HCT116 (cell line): ENCODE measurements at regions not wholly inside any gene's neighbourhood (a gene's known extent, or its start where the extent isn't known, plus 50 kb on each side); places are given as distances from the start of the nearest gene placed in this dataset.

Experiments used
- ATAC-seq: fragments of 200-7000 bp; cut with Tn5 transposase; 2 replicates; pipeline ENCODE4 v1.9.1; 2020; ENCODE audit warnings: mild to moderate bottlenecking, moderate library complexity
- BruUV-seq: library from RNA; stranded (reverse); fragments of 400-500 nt; replicated peaks from 2 replicates; lab custom pipeline; 2021; lab: Mats Ljungman, UMichigan
- CTCF ChIA-PET: fragments of 300-600 bp; sonication (Branson Sonifier 250); formaldehyde crosslinking; loops from one replicate; lab custom pipeline; 2021; ENCODE audit warnings: antibody characterized with exemption; lab: Charles Lee
- POLR2A ChIA-PET: fragments of 300-600, 350-600 bp; sonication (Branson Sonifier 250); formaldehyde crosslinking; loops from one replicate; lab custom pipeline; 2021; ENCODE audit warnings: antibody characterized with exemption; lab: Charles Lee
- RAD21 ChIA-PET, 2 experiments: fragments of 300-600 bp; sonication (Branson Sonifier 250); formaldehyde crosslinking; loops; one replicate each; lab custom pipeline; 2023; ENCODE audit warnings: low total read pairs in 2 of 2; ENCODE audit not compliant: uncharacterized antibody in 2 of 2, unreplicated experiment in 2 of 2, low non-redundant PET in 1 of 2; lab: Charles Lee
- DNase-seq: peaks from one replicate; pipeline ENCODE4 v3.0.0-alpha.2; 2010; ENCODE audit warnings: low read depth, low spot score
- H2AFZ ChIP-seq: fragments of 200-600 bp; shearing (Covaris generic), sonication (generic); 2 replicates; pipeline ENCODE4 v1.6.1; 2017; ENCODE audit warnings: low read depth, mixed run types, mixed read lengths, antibody characterized with exemption, low read length; ENCODE audit not compliant: poor library complexity, severe bottlenecking
- H3K27ac ChIP-seq: 2 replicates; pipeline ENCODE4 v1.5.1; 2012; ENCODE audit warnings: low read depth, low read length
- H3K27me3 ChIP-seq: fragments of 200-600 bp; sonication (generic); 2 replicates; pipeline ENCODE4 v1.6.1; 2016; ENCODE audit warnings: mixed run types, low read length, mixed read lengths; ENCODE audit not compliant: insufficient read depth
- H3K36me3 ChIP-seq, 2 experiments: fragments of 200-500 bp in 1 of 2; fragments of 200-600 bp in 1 of 2; sonication (Bioruptor generic) in 1 of 2; sonication (generic) in 1 of 2; 2 replicates each; pipeline versions ENCODE4 v1.5.1 to v1.6.1; 2014 to 2016; ENCODE audit warnings: low read length in 2 of 2, inconsistent platforms in 1 of 2, mixed read lengths in 1 of 2, mixed run types in 1 of 2; ENCODE audit not compliant: insufficient read depth in 2 of 2, control insufficient read depth in 1 of 2
- H3K4me1 ChIP-seq, 2 experiments: fragments of 200-600 bp in 1 of 2; sonication (generic) in 1 of 2; 2 replicates each; pipeline versions ENCODE4 v1.5.1 to v1.6.1; 2012 to 2017; ENCODE audit warnings: low read length in 2 of 2, inconsistent platforms in 1 of 2, mild to moderate bottlenecking in 1 of 2, mixed read lengths in 1 of 2, mixed run types in 1 of 2, moderate library complexity in 1 of 2; ENCODE audit not compliant: insufficient read depth in 2 of 2, control insufficient read depth in 1 of 2
- H3K4me2 ChIP-seq: fragments of 200-600 bp; sonication (generic); 2 replicates; pipeline ENCODE4 v1.6.1; 2017; ENCODE audit warnings: mixed run types, low read length, mixed read lengths
- H3K4me3 ChIP-seq, 2 experiments: fragments of 200-600 bp in 1 of 2; sonication (generic) in 1 of 2; replicated peaks in 1 of 2; 2 replicates each; pipeline ENCODE4 v1.5.1; 2011 to 2016; ENCODE audit warnings: low read length in 2 of 2, control low read depth in 1 of 2, low read depth in 1 of 2, mild to moderate bottlenecking in 1 of 2, mixed read lengths in 1 of 2, mixed run types in 1 of 2
- H3K79me2 ChIP-seq: fragments of 200-600 bp; sonication (generic); 2 replicates; pipeline ENCODE4 v1.6.1; 2017; ENCODE audit warnings: mild to moderate bottlenecking, mixed run types, low read length, moderate library complexity, mixed read lengths; ENCODE audit not compliant: insufficient read depth
- H3K9ac ChIP-seq: fragments of 200-600 bp; sonication (generic); 2 replicates; pipeline ENCODE4 v1.6.1; 2016; ENCODE audit warnings: low read length, mixed read lengths
- H3K9me2 ChIP-seq: fragments of 200-600 bp; sonication (generic), shearing (Covaris generic); 2 replicates; pipeline ENCODE4 v1.6.1; 2017; ENCODE audit warnings: mixed run types, mild to moderate bottlenecking, moderate library complexity; ENCODE audit not compliant: insufficient read depth
- H3K9me3 ChIP-seq, 2 experiments: fragments of 200-500 bp in 1 of 2; fragments of 200-600 bp in 1 of 2; sonication (Bioruptor generic) in 1 of 2; sonication (generic) in 1 of 2; 2 replicates each; pipeline ENCODE4 v1.6.1; 2014 to 2017; ENCODE audit warnings: low read length in 2 of 2, mixed read lengths in 2 of 2, inconsistent platforms in 1 of 2, low read depth in 1 of 2, mild to moderate bottlenecking in 1 of 2, mixed run types in 1 of 2, moderate library complexity in 1 of 2; ENCODE audit not compliant: control insufficient read depth in 1 of 2, insufficient read depth in 1 of 2
- H4K20me1 ChIP-seq: fragments of 200-600 bp; sonication (generic), shearing (Covaris generic); 2 replicates; pipeline ENCODE4 v1.6.1; 2017; ENCODE audit warnings: mixed run types, mild to moderate bottlenecking, moderate library complexity; ENCODE audit not compliant: insufficient read depth
- ATF3 ChIP-seq: IDR thresholded peaks from 2 replicates; pipeline ENCODE4 v1.6.1; 2012
- EGR1 ChIP-seq: IDR thresholded peaks from 2 replicates; pipeline ENCODE4 v1.6.1; 2012; ENCODE audit warnings: low read depth
- ELF1 ChIP-seq: IDR thresholded peaks from 2 replicates; pipeline ENCODE4 v1.6.1; 2012; ENCODE audit warnings: low read depth, borderline replicate concordance
- FOSL1 ChIP-seq: IDR thresholded peaks from 2 replicates; pipeline ENCODE4 v1.6.1; 2012; ENCODE audit warnings: low read depth
- POLR2A ChIP-seq: IDR thresholded peaks from 2 replicates; pipeline ENCODE4 v1.7.0; 2011; ENCODE audit warnings: borderline replicate concordance; ENCODE audit not compliant: insufficient read depth, insufficient read length; ENCODE audit errors: extremely low read depth
- RAD21 ChIP-seq: IDR thresholded peaks from 2 replicates; pipeline ENCODE4 v1.6.1; 2012; ENCODE audit warnings: low read depth, mild to moderate bottlenecking
- REST ChIP-seq: IDR thresholded peaks from 2 replicates; pipeline ENCODE4 v1.6.1; 2012; ENCODE audit warnings: low read depth
- YY1 ChIP-seq: IDR thresholded peaks from 2 replicates; pipeline ENCODE4 v1.6.1; 2011; ENCODE audit warnings: low read length, low read depth, moderate library complexity, mild to moderate bottlenecking; ENCODE audit not compliant: insufficient replicate concordance; ENCODE audit errors: extremely low read depth
- ZNF274 ChIP-seq: fragments of 200-500 bp; sonication (Bioruptor generic); IDR thresholded peaks from 2 replicates; pipeline ENCODE4 v1.6.1; 2014; ENCODE audit warnings: mild to moderate bottlenecking, low read depth, low read length, inconsistent platforms
- intact Hi-C: fragments of 100-400 bp; cut with micrococcal nuclease; formaldehyde crosslinking; loops from 2 replicates; pipeline ENCODE4 v1.10.0; 2022

- no TSS peak for BruUV-seq
- Histone ChIP-seq H3K27me3 (peaks cover 4% of the 10 kb centered on the region; the same call in 1 of the 2 replicates), H2AFZ (no peak overlapping the region), H3K79me2 (no peaks in the 10 kb centered on the region), H3K27ac (no peak overlapping the region), H3K4me3 (no peak overlapping the region), H3K9me3 (no peaks in the 10 kb centered on the region), H3K9me2 (no peaks in the 10 kb centered on the region), H3K4me1 (no peaks in the 10 kb centered on the region), H3K4me2 (no peak overlapping the region), H4K20me1 (no peaks in the 10 kb centered on the region), H3K9ac (no peak overlapping the region), H3K36me3 (no peaks in the 10 kb centered on the region)
- ChIA-PET POLR2A (no interaction called here), RAD21 (no interaction called here), CTCF (no interaction called here)
- DNase-seq (no peak), ATAC-seq (no peak)
- intact Hi-C loops = no loop called here
- TF ChIP-seq ELF1 = no peak
Measured at GRCh38 chr2:16223841-16224177, 283.5 kb downstream of the MYCN start.

- no peak overlapping the region for H3K4me2 ChIP-seq
- ChIA-PET RAD21 (no interaction called here), CTCF (no interaction called here)
- no peaks in the 10 kb centered on the region for H4K20me1 ChIP-seq
- H3K9me2 ChIP-seq = no peaks in the 10 kb centered on the region
- no peaks in the 10 kb centered on the region for H3K4me1 ChIP-seq
- no peaks in the 10 kb centered on the region for H3K79me2 ChIP-seq
- no peak overlapping the region for H2AFZ ChIP-seq
- TF ChIP-seq POLR2A (no peak), FOSL1 (no peak), ZNF274 (no peak), ATF3 (no peak), EGR1 (no peak), RAD21 (no peak), REST (no peak), YY1 (no peak)
- TF ChIP-seq, all 23 proteins: peak for 0
- DNase-seq = no peak
- POLR2A ChIA-PET = no interaction called here
- H3K27ac ChIP-seq = no peak overlapping the region
- intact Hi-C loops = no loop called here
- H3K9me3 ChIP-seq = no peaks in the 10 kb centered on the region
- no peaks in the 10 kb centered on the region for H3K36me3 ChIP-seq
- ATAC-seq = no peak
- no TSS peak for BruUV-seq
- no peak overlapping the region for H3K9ac ChIP-seq
- peaks cover 4% of the 10 kb centered on the region; the same call in 1 of the 2 replicates for H3K27me3 ChIP-seq
- H3K4me3 ChIP-seq = no peak overlapping the region
Measured at GRCh38 chr2:16223161-16223840, 283.0 kb downstream of the MYCN start.
